ENCODE measurements at regions not wholly inside any gene's neighbourhood (a gene's known extent, or its start where the extent isn't known, plus 50 kb on each side); places are given as distances from the start of the nearest gene placed in this dataset.

GRCh38 chr3:16721494-16721893, 116.3 kb upstream of the DAZL start:
- CTCF ChIA-PET = no interaction called here
- Histone ChIP-seq H3K27ac (ENCODE audit: low read depth in 1 of 2, low read length in 2 of 2) (no peak overlapping the region), H3K27me3 (ENCODE audit: control insufficient read depth in 1 of 2, insufficient read depth in 2 of 2, low read length in 2 of 2) (peaks cover 0 to 1% of the 10 kb centered on the region in 2 experiments), H3K9me3 (ENCODE audit: control insufficient read depth in 1 of 2, insufficient read depth in 1 of 2, low read length in 2 of 2) (peaks cover 3 to 8% of the 10 kb centered on the region in 2 experiments), H3K36me3 (ENCODE audit: insufficient read depth, low read length) (no peaks in the 10 kb centered on the region), H3K4me1 (ENCODE audit: insufficient read depth, low read length) (no peaks in the 10 kb centered on the region), H3K4me3 (ENCODE audit: low read length) (no peak overlapping the region)
- Mint-ChIP-seq H3K27me3 (no peaks in the 10 kb centered on the region), H3K9me3 (peaks cover 3% of the 10 kb centered on the region), H3K4me1 (ENCODE audit: low read depth) (no peaks in the 10 kb centered on the region), H3K27ac (no peak overlapping the region), H3K4me3 (no peak overlapping the region), H3K36me3 (ENCODE audit: low read depth) (no peaks in the 10 kb centered on the region)
- DNase-seq (no peak), ATAC-seq (ENCODE audit: poor library complexity) (no peak)
- POLR2A ChIA-PET = no interaction called here
- TF ChIP-seq, protein P1, sequence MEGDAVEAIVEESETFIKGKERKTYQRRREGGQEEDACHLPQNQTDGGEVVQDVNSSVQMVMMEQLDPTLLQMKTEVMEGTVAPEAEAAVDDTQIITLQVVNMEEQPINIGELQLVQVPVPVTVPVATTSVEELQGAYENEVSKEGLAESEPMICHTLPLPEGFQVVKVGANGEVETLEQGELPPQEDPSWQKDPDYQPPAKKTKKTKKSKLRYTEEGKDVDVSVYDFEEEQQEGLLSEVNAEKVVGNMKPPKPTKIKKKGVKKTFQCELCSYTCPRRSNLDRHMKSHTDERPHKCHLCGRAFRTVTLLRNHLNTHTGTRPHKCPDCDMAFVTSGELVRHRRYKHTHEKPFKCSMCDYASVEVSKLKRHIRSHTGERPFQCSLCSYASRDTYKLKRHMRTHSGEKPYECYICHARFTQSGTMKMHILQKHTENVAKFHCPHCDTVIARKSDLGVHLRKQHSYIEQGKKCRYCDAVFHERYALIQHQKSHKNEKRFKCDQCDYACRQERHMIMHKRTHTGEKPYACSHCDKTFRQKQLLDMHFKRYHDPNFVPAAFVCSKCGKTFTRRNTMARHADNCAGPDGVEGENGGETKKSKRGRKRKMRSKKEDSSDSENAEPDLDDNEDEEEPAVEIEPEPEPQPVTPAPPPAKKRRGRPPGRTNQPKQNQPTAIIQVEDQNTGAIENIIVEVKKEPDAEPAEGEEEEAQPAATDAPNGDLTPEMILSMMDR (IDR thresholded peaks at IDR 0.05) = no peak
- intact Hi-C loops (cut with DNase I, micrococcal nuclease) = no loop called here

- DNase-seq (peak in 3 of 14 experiments; percentile 13 to 28 (median 21)), ATAC-seq (ENCODE audit: poor library complexity) (peak; percentile 61)
- intact Hi-C loops (cut with DNase I, micrococcal nuclease) = no loop called here
- H3K9me3 Mint-ChIP-seq = peaks cover 5% of the 10 kb centered on the region
- no peak overlapping the region for H3K27ac Mint-ChIP-seq
- Histone ChIP-seq H3K27ac (ENCODE audit: low read depth in 1 of 2, low read length in 2 of 2) (no peak overlapping the region), H3K4me1 (ENCODE audit: insufficient read depth, low read length) (no peaks in the 10 kb centered on the region), H3K27me3 (ENCODE audit: control insufficient read depth in 1 of 2, insufficient read depth in 2 of 2, low read length in 2 of 2) (no peaks in the 10 kb centered on the region), H3K36me3 (ENCODE audit: insufficient read depth, low read length) (no peaks in the 10 kb centered on the region), H3K9me3 (ENCODE audit: control insufficient read depth in 1 of 2, insufficient read depth in 1 of 2, low read length in 2 of 2) (peaks cover 0 to 13% of the 10 kb centered on the region in 2 experiments), H3K4me3 (ENCODE audit: low read length) (no peak overlapping the region)
- H3K4me3 Mint-ChIP-seq = no peak overlapping the region
- H3K4me1 Mint-ChIP-seq (ENCODE audit: low read depth) = no peaks in the 10 kb centered on the region
- TF ChIP-seq, protein P1 (IDR thresholded peaks at IDR 0.05) = no peak
- ChIA-PET CTCF (no interaction called here), POLR2A (no interaction called here)
- H3K36me3 Mint-ChIP-seq (ENCODE audit: low read depth) = no peaks in the 10 kb centered on the region
- H3K27me3 Mint-ChIP-seq = no peaks in the 10 kb centered on the region
These were observed 118.8 kb upstream of the DAZL start for GRCh38 chr3:16723978-16724377.

DNA sequence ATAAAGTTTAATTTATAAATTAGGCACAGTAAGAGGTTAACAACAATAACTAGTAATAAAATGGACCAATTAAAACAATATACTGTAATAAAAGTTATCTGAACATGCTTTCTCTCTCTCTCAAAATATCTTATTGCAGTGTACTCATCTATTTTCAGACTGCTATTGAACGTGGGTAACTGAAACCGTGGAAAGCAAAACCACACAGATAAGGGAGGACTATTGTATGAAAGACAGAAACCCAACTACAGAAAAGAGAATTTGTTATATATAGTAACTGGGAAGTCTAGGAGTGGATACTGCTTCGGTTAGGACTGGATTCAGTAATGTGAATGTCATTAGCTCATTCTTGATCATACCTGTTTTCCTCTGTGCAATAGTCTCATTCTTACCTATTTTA, 119.3 kb upstream of the DAZL start:
- Mint-ChIP-seq H3K36me3 (ENCODE audit: low read depth) (no peaks in the 10 kb centered on the region), H3K27ac (no peak overlapping the region), H3K9me3 (peaks cover 5% of the 10 kb centered on the region), H3K4me1 (ENCODE audit: low read depth) (no peaks in the 10 kb centered on the region), H3K4me3 (no peak overlapping the region), H3K27me3 (no peaks in the 10 kb centered on the region)
- H3K4me1 ChIP-seq (ENCODE audit: insufficient read depth, low read length) = no peaks in the 10 kb centered on the region
- intact Hi-C loops (cut with DNase I, micrococcal nuclease) = no loop called here
- peaks cover 0 to 13% of the 10 kb centered on the region in 2 experiments for H3K9me3 ChIP-seq (ENCODE audit: control insufficient read depth in 1 of 2, insufficient read depth in 1 of 2, low read length in 2 of 2)
- H3K36me3 ChIP-seq (ENCODE audit: insufficient read depth, low read length) = no peaks in the 10 kb centered on the region
- DNase-seq = no peak
- no peak overlapping the region for H3K4me3 ChIP-seq (ENCODE audit: low read length)
- no peaks in the 10 kb centered on the region for H3K27me3 ChIP-seq (ENCODE audit: control insufficient read depth in 1 of 2, insufficient read depth in 2 of 2, low read length in 2 of 2)
- TF ChIP-seq, protein P1 (IDR thresholded peaks at IDR 0.05) = no peak
- no peak overlapping the region for H3K27ac ChIP-seq (ENCODE audit: low read depth in 1 of 2, low read length in 2 of 2)
- ATAC-seq (ENCODE audit: poor library complexity) = no peak
- ChIA-PET CTCF (no interaction called here), POLR2A (no interaction called here)
